Endothelial cell of umbilical vein (primary cell): ENCODE measurements at regions not wholly inside any gene's neighbourhood (a gene's known extent, or its start where the extent isn't known, plus 50 kb on each side); places are given as distances from the start of the nearest gene placed in this dataset.

Experiments used
- BruUV-seq: library from RNA; stranded (reverse); fragments of 400-500 nt; replicated peaks from 2 replicates; lab custom pipeline; 2021; lab: Mats Ljungman, UMichigan
- CTCF ChIA-PET: fragments of 300-600, 350-600 bp; sonication (Branson Sonifier 250); formaldehyde crosslinking; loops from one replicate; lab custom pipeline; 2021; ENCODE audit warnings: antibody characterized with exemption, inconsistent platforms; lab: Charles Lee
- POLR2A ChIA-PET: fragments of 300-600, 350-600 bp; sonication (Branson Sonifier 250); formaldehyde crosslinking; loops from one replicate; lab custom pipeline; 2021; ENCODE audit warnings: antibody characterized with exemption, inconsistent platforms; lab: Charles Lee
- DNase-seq: peaks from one replicate; pipeline ENCODE4 v3.0.0-alpha.2; 2011; ENCODE audit warnings: low read depth, low spot score
- FAIRE-seq: peaks from 2 replicates; lab custom pipeline; 2011; peaks lifted over from hg19 to GRCh38; lab: Jason Lieb, UNC
- H2AFZ ChIP-seq: 2 replicates; pipeline ENCODE4 v1.6.0; 2012; ENCODE audit warnings: low read depth, low read length, control low read depth, inconsistent platforms
- H3K27ac ChIP-seq: 2 replicates; pipeline ENCODE4 v1.5.1; 2011; ENCODE audit warnings: low read depth, mild to moderate bottlenecking, control low read depth, low read length, moderate library complexity; ENCODE audit not compliant: insufficient read depth
- H3K27me3 ChIP-seq, 2 experiments: 2 replicates each; pipeline versions ENCODE4 v1.6.0 to v1.6.1; 2011; ENCODE audit warnings: low read length in 2 of 2, mixed read lengths in 1 of 2; ENCODE audit not compliant: control insufficient read depth in 2 of 2, insufficient read depth in 2 of 2
- H3K36me3 ChIP-seq, 2 experiments: 2 replicates in 1 of 2; 3 replicates in 1 of 2; pipeline ENCODE4 v1.5.1; 2011; ENCODE audit warnings: low read length in 2 of 2, mild to moderate bottlenecking in 1 of 2, moderate library complexity in 1 of 2; ENCODE audit not compliant: control insufficient read depth in 2 of 2, insufficient read depth in 2 of 2; ENCODE audit errors: extremely low read depth in 1 of 2
- H3K4me1 ChIP-seq: 3 replicates; pipeline ENCODE4 v1.5.1; 2011; ENCODE audit warnings: mild to moderate bottlenecking, low read length; ENCODE audit not compliant: control insufficient read depth, insufficient read depth; ENCODE audit errors: extremely low read depth
- H3K4me2 ChIP-seq: 2 replicates; pipeline ENCODE4 v1.6.1; 2011; ENCODE audit warnings: low read length, control low read depth, mixed read lengths; ENCODE audit not compliant: insufficient read depth
- H3K4me3 ChIP-seq, 3 experiments: fragments of 200-600 bp in 1 of 3; sonication (generic), shearing (Covaris generic) in 1 of 3; replicated peaks in 1 of 3; 2 replicates each; pipeline ENCODE4 v1.5.1; 2011 to 2016; ENCODE audit warnings: control low read depth in 3 of 3, low read length in 3 of 3, mild to moderate bottlenecking in 2 of 3, inconsistent platforms in 1 of 3, low read depth in 1 of 3, moderate library complexity in 1 of 3; ENCODE audit not compliant: insufficient read depth in 1 of 3
- H3K79me2 ChIP-seq: 2 replicates; pipeline ENCODE4 v1.6.0; 2012; ENCODE audit warnings: low read length, inconsistent platforms; ENCODE audit not compliant: control insufficient read depth, insufficient read depth
- H3K9ac ChIP-seq: replicated peaks from 2 replicates; pipeline ENCODE3; 2011; ENCODE audit warnings: low read length, control low read depth; ENCODE audit not compliant: insufficient read depth; ENCODE audit errors: extremely low read depth
- H3K9me1 ChIP-seq: replicated peaks from 3 replicates; pipeline ENCODE4 v1.6.0; 2011; ENCODE audit warnings: mild to moderate bottlenecking, low read length; ENCODE audit not compliant: control insufficient read depth, insufficient read depth; ENCODE audit errors: extremely low read depth
- H3K9me3 ChIP-seq: replicated peaks from 2 replicates; pipeline ENCODE4 v1.5.1; 2012; ENCODE audit warnings: low read length, inconsistent platforms; ENCODE audit not compliant: control insufficient read depth, insufficient read depth
- H4K20me1 ChIP-seq: replicated peaks from 2 replicates; pipeline ENCODE3; 2011; ENCODE audit warnings: mild to moderate bottlenecking, low read length; ENCODE audit not compliant: control insufficient read depth, insufficient read depth; ENCODE audit errors: extremely low read depth
- EZH2 ChIP-seq: IDR thresholded peaks from 2 replicates; pipeline ENCODE4 v1.6.1; 2012; ENCODE audit warnings: borderline replicate concordance, low read depth, mild to moderate bottlenecking, moderate library complexity, low read length, inconsistent platforms; ENCODE audit not compliant: severe bottlenecking
- FOS ChIP-seq: IDR thresholded peaks from 2 replicates; pipeline ENCODE4 v1.6.1; 2011; ENCODE audit warnings: mild to moderate bottlenecking, low read length, moderate library complexity, borderline replicate concordance; ENCODE audit not compliant: insufficient read depth
- GATA2 ChIP-seq: IDR thresholded peaks from 2 replicates; pipeline ENCODE4 v1.7.0; 2011; ENCODE audit warnings: low read depth, mild to moderate bottlenecking, moderate library complexity, mixed read lengths, low read length; ENCODE audit not compliant: insufficient read length, insufficient read depth
- JUN ChIP-seq: IDR thresholded peaks from 2 replicates; pipeline ENCODE4 v1.6.1; 2011; ENCODE audit warnings: borderline replicate concordance, low read depth; ENCODE audit not compliant: insufficient read length, insufficient read depth
- MYC ChIP-seq: IDR thresholded peaks from one replicate; pipeline ENCODE4 v1.6.1; 2011; ENCODE audit warnings: mild to moderate bottlenecking, low read depth, low read length
- POLR2A ChIP-seq: IDR thresholded peaks from 2 replicates; pipeline ENCODE4 v1.6.1; 2012; ENCODE audit warnings: low read depth, mild to moderate bottlenecking, control low read depth, low read length
- POLR2AphosphoS5 ChIP-seq: IDR thresholded peaks from 2 replicates; pipeline ENCODE4 v1.6.1; 2012; ENCODE audit warnings: low read depth, mild to moderate bottlenecking, control low read depth, low read length, moderate library complexity; ENCODE audit not compliant: insufficient read depth
- dilution Hi-C: fragments of 300-500 bp; cut with MboI; formaldehyde crosslinking; loops from one replicate; pipeline ENCODE4 v1.15.0; 2019; ENCODE audit warnings: low sequenced_read_pairs; ENCODE audit not compliant: extremely low pct_ligation_motif_present
- intact Hi-C: fragments of 100-400 bp; cut with micrococcal nuclease; formaldehyde crosslinking; loops from one replicate; pipeline ENCODE4 v1.10.0; 2022
- TF ChIP-seq, protein P1 (sequence below): IDR thresholded peaks from 2 replicates; pipeline ENCODE4 v1.6.1; 2011; ENCODE audit not compliant: insufficient read depth, insufficient read length
- TF ChIP-seq, protein P2 (sequence below), 2 donors: IDR thresholded peaks; 1 replicate in 1 of 2; 2 replicates in 1 of 2; pipeline ENCODE4 v1.5.1; 2011; ENCODE audit warnings: low read length in 2 of 2, mild to moderate bottlenecking in 2 of 2, moderate library complexity in 2 of 2, control low read depth in 1 of 2, inconsistent platforms in 1 of 2, low read depth in 1 of 2; ENCODE audit not compliant: insufficient read depth in 1 of 2; ENCODE audit errors: extremely low read depth in 1 of 2

DNA sequence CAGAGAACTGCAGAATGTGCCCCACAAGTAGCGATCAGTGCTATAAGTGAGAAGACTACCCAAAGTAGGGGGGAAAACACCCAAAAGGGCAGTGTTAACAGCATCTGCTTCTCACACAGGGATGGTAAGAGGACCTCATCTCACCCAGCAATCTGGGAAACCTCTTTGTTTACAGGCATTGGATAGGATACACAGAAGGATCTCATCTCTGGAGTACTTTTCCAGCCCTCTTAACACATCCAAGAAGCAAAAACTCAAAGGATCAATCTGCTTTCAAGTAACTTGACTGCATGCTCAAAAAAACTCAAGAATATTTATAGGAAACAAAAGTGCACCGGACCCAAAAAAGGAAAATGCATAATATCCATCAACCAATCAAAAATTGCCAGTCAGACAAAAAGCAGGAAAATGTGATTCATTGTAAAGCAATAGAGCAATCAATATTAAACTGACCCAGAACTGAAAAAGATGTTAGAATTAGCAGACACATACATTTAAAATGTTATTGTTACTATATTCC is 311.0 kb upstream of the CXADR start:
- Histone ChIP-seq H2AFZ (no peak overlapping the region), H3K36me3 (no peaks in the 10 kb centered on the region), H3K4me1 (no peaks in the 10 kb centered on the region), H3K9me1 (no peaks in the 10 kb centered on the region), H3K9me3 (no peaks in the 10 kb centered on the region), H3K4me3 (no peak overlapping the region), H3K9ac (no peak overlapping the region), H4K20me1 (no peaks in the 10 kb centered on the region), H3K79me2 (no peaks in the 10 kb centered on the region), H3K4me2 (no peak overlapping the region), H3K27me3 (no peaks in the 10 kb centered on the region), H3K27ac (no peak overlapping the region)
- dilution Hi-C loops (no loop called here), intact Hi-C loops (loop anchor here (10.0 kb wide), 1 partner anchor 57 kb away; no protein-coding TSS in a partner anchor)
- DNase-seq (no peak), FAIRE-seq (no peak)
- no TSS peak for BruUV-seq
- ChIA-PET CTCF (no interaction called here), POLR2A (no interaction called here)
- TF ChIP-seq POLR2A (no peak), MYC (no peak), EZH2 (no peak), POLR2AphosphoS5 (no peak), FOS (no peak), GATA2 (no peak), JUN (no peak)
- TF ChIP-seq, protein P1, sequence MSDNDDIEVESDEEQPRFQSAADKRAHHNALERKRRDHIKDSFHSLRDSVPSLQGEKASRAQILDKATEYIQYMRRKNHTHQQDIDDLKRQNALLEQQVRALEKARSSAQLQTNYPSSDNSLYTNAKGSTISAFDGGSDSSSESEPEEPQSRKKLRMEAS: no peak
- TF ChIP-seq, protein P2, sequence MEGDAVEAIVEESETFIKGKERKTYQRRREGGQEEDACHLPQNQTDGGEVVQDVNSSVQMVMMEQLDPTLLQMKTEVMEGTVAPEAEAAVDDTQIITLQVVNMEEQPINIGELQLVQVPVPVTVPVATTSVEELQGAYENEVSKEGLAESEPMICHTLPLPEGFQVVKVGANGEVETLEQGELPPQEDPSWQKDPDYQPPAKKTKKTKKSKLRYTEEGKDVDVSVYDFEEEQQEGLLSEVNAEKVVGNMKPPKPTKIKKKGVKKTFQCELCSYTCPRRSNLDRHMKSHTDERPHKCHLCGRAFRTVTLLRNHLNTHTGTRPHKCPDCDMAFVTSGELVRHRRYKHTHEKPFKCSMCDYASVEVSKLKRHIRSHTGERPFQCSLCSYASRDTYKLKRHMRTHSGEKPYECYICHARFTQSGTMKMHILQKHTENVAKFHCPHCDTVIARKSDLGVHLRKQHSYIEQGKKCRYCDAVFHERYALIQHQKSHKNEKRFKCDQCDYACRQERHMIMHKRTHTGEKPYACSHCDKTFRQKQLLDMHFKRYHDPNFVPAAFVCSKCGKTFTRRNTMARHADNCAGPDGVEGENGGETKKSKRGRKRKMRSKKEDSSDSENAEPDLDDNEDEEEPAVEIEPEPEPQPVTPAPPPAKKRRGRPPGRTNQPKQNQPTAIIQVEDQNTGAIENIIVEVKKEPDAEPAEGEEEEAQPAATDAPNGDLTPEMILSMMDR (IDR thresholded peaks at IDR 0.05; ENCODE audit: extremely low read depth in 1 of 2, insufficient read depth in 1 of 2, low read depth in 1 of 2, low read length in 2 of 2): no peak
